GM19463 (cell line): ENCODE measurements at regions not wholly inside any gene's neighbourhood (a gene's known extent, or its start where the extent isn't known, plus 50 kb on each side); places are given as distances from the start of the nearest gene placed in this dataset.

Experiments used
- ATAC-seq: cut with Tn5 transposase; IDR thresholded peaks from one replicate; pipeline ENCODE4 v1.9.1; 2021; ENCODE audit warnings: mild to moderate bottlenecking, moderate library complexity; ENCODE audit not compliant: unreplicated experiment

DNA sequence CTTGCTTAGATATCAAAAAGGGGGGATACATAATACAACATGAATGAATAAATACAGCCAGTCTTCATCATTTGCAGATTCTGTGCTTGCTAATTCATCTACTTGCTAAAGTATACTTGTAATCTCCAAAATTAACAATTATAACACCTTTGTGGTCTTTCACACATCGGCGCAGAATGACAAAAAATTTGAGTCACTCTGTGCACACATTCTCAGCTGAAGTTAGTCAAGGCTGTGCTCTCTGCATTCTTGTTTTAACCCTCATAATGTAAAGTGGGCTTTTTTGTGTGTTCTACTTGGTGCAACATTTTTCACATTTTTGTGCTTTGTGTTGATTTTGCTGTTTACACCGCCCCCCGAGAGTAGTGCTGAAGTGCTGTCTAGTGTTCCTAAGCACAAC, 65.8 kb upstream of the GPRIN3 start:
- ATAC-seq: no peak

DNA sequence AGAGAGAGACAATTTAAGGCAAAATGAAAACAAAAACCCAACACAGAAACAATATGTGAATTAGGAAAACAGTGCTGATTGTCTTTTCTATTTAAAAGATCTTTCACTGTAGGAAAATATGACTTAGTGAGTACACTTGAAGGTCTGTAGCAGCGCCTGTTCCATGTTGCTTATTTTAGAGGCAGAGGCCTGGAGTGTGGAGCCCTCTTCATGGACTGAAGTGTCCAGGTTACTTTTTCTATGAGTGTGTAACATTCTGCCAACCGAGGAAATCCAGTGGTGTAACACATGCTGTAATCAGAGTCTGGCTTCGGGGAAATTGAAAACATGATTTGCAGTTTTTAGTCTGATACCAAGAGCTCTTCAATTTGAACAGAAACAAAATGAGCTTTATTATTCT, 64.0 kb upstream of the GPRIN3 start:
- ATAC-seq: no peak

DNA sequence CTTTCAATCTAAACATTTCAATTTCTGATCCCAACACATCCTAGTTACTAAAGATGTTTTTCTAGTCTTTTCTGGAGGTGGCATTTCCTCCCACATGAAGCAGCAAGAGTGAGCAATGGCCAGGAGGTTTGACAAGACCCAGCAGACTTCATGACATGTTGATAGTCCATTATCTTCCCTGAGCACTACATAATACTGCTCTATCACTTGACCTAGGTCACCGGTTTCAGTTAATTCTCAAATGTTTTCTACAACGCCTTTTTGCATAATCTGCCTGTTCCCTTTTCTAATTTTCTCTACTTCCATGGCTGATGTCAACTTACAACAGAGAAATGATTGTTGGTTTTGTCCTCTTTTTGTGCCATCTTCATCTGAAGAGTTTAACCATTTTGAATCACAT, 62.0 kb upstream of the GPRIN3 start:
- no peak for ATAC-seq

DNA sequence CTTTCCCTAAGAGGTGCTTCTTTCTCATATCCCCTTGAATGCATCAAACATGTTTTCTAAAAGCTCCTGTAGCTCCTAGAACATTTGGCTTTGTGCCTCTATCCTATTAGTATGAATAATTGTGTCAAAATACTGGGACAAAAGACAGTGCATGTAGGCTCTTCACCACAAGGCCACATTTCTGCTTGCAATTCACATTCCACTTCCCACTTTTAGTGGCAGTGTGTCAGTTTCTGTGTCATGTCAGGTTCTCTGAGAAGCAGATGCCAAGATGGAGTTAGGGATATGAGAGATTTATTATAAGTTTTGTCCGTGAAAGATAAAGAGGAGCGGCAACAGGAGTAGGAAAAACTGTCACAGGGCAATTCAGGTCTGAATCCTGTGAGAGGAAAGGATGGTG, 61.3 kb upstream of the GPRIN3 start:
- no peak for ATAC-seq

DNA sequence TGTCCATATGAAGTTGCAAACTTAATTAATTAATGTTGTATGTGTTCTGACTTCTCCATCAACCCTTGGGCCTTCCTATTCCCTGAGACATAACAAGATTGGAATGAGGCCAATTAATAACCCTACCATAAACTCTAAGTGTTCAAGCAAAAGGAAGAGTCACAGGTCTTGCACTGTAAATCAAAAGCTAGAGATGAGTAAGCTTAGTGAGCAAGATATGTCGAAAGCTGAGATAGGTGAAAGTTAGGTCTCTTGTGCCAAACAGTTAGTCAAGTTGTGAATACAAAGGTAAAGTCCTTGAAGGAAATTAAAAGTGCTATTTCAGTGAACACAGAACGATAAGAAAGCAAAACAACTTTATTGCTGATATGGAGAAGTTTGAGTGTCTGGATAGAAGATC, 58.2 kb upstream of the GPRIN3 start:
- ATAC-seq: no peak

DNA sequence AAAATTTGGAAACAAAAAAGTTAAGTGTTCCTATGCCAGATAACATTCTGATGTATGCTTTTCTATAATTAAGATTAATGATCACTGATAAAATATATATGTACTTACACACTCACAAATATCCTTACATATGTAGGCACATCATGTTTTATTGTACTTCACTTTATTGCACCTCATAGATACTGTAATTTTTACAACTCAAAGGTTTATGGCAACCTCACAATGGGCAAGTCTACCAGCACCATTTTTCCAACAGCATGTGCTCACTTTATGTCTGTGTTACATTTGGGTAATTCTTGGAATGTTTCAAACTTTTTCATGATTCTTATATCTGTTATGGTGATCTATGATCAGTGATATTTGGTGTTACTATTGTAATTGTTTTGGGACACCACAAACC, 57.8 kb upstream of the GPRIN3 start:
- no peak for ATAC-seq

DNA sequence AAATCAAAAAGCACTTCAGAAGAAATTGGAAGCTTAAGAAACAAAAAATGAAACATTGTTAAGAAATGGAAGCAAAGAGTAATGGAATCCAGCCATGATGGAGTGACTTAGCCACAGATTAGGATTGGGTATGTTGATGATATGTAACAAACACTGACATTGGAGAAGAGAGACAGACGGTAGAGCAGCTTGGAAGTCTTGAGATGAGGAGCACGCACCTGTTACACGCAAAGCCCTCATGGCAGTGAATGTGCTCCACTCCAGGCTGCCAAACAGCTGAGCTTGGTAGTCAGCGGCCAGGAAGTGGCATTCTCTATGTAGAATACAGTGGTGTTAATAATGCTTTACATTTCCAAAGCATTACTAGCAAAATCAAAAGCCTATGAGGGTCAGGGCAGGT, 56.9 kb upstream of the GPRIN3 start:
- ATAC-seq: no peak

DNA sequence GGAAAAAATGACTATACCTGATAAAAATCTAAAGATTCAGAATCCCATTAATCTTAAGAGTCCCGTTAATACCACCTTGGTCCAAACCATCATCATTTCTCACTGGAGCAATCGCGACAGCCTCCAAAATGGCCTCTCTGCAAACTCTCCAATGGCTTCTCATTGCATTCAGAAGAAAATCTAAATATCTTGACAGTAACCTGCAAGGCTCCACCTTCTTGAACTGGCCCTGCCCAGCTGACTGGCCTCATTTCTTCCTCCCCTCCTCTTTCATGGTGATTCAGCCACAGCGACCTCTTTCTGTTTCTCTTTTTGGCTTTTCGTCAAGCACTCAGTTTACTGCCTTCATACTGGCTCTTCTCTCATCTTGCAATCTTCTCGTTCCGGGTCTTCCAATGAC, 56.2 kb upstream of the GPRIN3 start:
- no peak for ATAC-seq

DNA sequence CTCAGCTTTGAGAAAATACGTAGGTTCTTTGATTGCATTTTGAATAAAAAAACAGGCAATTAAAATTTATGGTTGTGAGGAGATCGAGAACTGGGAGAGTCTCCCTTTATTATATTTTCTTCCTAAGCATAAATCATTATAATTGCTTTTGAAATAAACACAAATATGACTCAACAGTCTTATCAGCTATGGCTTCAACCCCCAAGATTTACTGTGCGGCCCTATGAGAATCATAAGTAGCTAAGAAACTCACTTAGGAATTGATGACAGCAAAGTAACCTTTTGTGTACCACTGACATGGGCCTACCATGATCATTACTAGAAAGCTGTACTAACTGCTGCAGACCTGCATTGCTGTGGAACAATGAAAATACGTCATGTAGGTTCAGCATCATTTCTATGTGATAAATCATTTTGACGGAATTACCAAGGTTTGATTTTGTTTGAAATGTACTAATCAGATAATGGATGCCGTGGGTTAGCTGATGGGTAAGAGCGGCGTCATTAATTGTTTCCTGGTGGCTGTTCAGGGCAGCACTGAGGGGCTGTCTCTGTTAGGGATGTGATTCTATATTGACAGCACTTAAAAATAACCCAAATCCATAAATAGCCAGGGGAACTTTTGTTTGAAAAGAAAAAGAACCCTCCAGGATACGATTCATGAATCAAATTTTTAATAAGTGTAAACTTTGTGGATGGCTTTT, 51.5 kb upstream of the GPRIN3 start:
- ATAC-seq: no peak

DNA sequence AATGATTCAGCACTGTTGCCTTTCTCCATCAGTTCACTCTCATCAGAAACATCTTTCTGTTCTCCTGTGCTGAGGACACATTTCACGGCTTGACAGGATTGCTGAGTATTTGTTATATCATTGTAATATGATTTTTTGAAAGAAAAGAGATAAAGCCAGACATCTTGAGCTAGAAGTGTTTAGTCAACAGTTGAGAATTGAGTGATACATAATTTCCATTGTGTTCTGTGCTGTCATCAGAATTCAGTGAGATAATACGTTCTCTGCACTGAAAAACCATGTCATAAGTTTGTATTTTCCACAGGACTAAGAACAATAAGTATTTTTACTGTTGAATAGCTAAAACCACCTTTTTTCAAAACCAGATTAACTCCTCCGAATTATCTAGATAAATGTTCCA, 50.2 kb upstream of the GPRIN3 start:
- no peak for ATAC-seq
